ENCODE measurements at regions not wholly inside any gene's neighbourhood (a gene's known extent, or its start where the extent isn't known, plus 50 kb on each side); places are given as distances from the start of the nearest gene placed in this dataset.

GRCh38 chr7:40996233-40996677 lies 706.6 kb downstream of the INHBA start:
- Mint-ChIP-seq H3K36me3 (ENCODE audit: low read depth) (no peaks in the 10 kb centered on the region), H3K27me3 (ENCODE audit: low read depth) (no peaks in the 10 kb centered on the region), H3K9me3 (no peaks in the 10 kb centered on the region), H3K4me1 (ENCODE audit: low read depth) (no peaks in the 10 kb centered on the region), H3K4me3 (no peak overlapping the region), H3K27ac (no peak overlapping the region)
- DNase-seq (ENCODE audit: low spot score), result no peak

GRCh38 chr7:40990841-40991240 lies 712.0 kb downstream of the INHBA start:
- Mint-ChIP-seq H3K27ac (no peak overlapping the region), H3K9me3 (no peaks in the 10 kb centered on the region), H3K36me3 (ENCODE audit: low read depth) (no peaks in the 10 kb centered on the region), H3K4me3 (no peak overlapping the region), H3K27me3 (ENCODE audit: low read depth) (no peaks in the 10 kb centered on the region), H3K4me1 (ENCODE audit: low read depth) (no peaks in the 10 kb centered on the region)
- no peak for DNase-seq (ENCODE audit: low spot score)

- no peaks in the 10 kb centered on the region for H3K27me3 Mint-ChIP-seq (ENCODE audit: low read depth)
- no peak overlapping the region for H3K4me3 Mint-ChIP-seq
- H3K4me1 Mint-ChIP-seq (ENCODE audit: low read depth), result no peaks in the 10 kb centered on the region
- no peak overlapping the region for H3K27ac Mint-ChIP-seq
- no peak for DNase-seq (ENCODE audit: low spot score)
- no peaks in the 10 kb centered on the region for H3K9me3 Mint-ChIP-seq
- no peaks in the 10 kb centered on the region for H3K36me3 Mint-ChIP-seq (ENCODE audit: low read depth)
Observed at GRCh38 chr7:40987571-40987970, 715.3 kb downstream of the INHBA start.

- Mint-ChIP-seq H3K27ac (no peak overlapping the region), H3K4me3 (no peak overlapping the region), H3K36me3 (ENCODE audit: low read depth) (no peaks in the 10 kb centered on the region), H3K4me1 (ENCODE audit: low read depth) (no peaks in the 10 kb centered on the region), H3K27me3 (ENCODE audit: low read depth) (no peaks in the 10 kb centered on the region), H3K9me3 (no peaks in the 10 kb centered on the region)
- no peak for DNase-seq (ENCODE audit: low spot score)
Observed at GRCh38 chr7:40986351-40986873, 716.5 kb downstream of the INHBA start.

GRCh38 chr7:40983111-40983510 lies 719.8 kb downstream of the INHBA start:
- DNase-seq (ENCODE audit: low spot score), result no peak
- no peaks in the 10 kb centered on the region for H3K36me3 Mint-ChIP-seq (ENCODE audit: low read depth)
- no peak overlapping the region for H3K4me3 Mint-ChIP-seq
- H3K27ac Mint-ChIP-seq, result no peak overlapping the region
- no peaks in the 10 kb centered on the region for H3K27me3 Mint-ChIP-seq (ENCODE audit: low read depth)
- no peaks in the 10 kb centered on the region for H3K9me3 Mint-ChIP-seq
- no peaks in the 10 kb centered on the region for H3K4me1 Mint-ChIP-seq (ENCODE audit: low read depth)

GRCh38 chr7:40979296-40979695 lies 723.6 kb downstream of the INHBA start:
- no peaks in the 10 kb centered on the region for H3K27me3 Mint-ChIP-seq (ENCODE audit: low read depth)
- no peaks in the 10 kb centered on the region for H3K36me3 Mint-ChIP-seq (ENCODE audit: low read depth)
- no peaks in the 10 kb centered on the region for H3K9me3 Mint-ChIP-seq
- no peak for DNase-seq (ENCODE audit: low spot score)
- H3K4me3 Mint-ChIP-seq, result no peak overlapping the region
- no peak overlapping the region for H3K27ac Mint-ChIP-seq
- H3K4me1 Mint-ChIP-seq (ENCODE audit: low read depth), result no peaks in the 10 kb centered on the region

- no peaks in the 10 kb centered on the region for H3K36me3 Mint-ChIP-seq (ENCODE audit: low read depth)
- no peaks in the 10 kb centered on the region for H3K27me3 Mint-ChIP-seq (ENCODE audit: low read depth)
- DNase-seq (ENCODE audit: low spot score), result no peak
- H3K4me1 Mint-ChIP-seq (ENCODE audit: low read depth), result no peaks in the 10 kb centered on the region
- H3K4me3 Mint-ChIP-seq, result no peak overlapping the region
- no peak overlapping the region for H3K27ac Mint-ChIP-seq
- H3K9me3 Mint-ChIP-seq, result no peaks in the 10 kb centered on the region
Observed at GRCh38 chr7:40978047-40978446, 724.8 kb downstream of the INHBA start.

GRCh38 chr7:40977533-40977932 lies 725.4 kb downstream of the INHBA start:
- no peaks in the 10 kb centered on the region for H3K9me3 Mint-ChIP-seq
- DNase-seq (ENCODE audit: low spot score), result no peak
- H3K36me3 Mint-ChIP-seq (ENCODE audit: low read depth), result no peaks in the 10 kb centered on the region
- no peak overlapping the region for H3K4me3 Mint-ChIP-seq
- no peaks in the 10 kb centered on the region for H3K27me3 Mint-ChIP-seq (ENCODE audit: low read depth)
- no peak overlapping the region for H3K27ac Mint-ChIP-seq
- no peaks in the 10 kb centered on the region for H3K4me1 Mint-ChIP-seq (ENCODE audit: low read depth)

- Mint-ChIP-seq H3K27ac (no peak overlapping the region), H3K4me3 (no peak overlapping the region), H3K9me3 (no peaks in the 10 kb centered on the region)
Observed at GRCh38 chr7:40972426-40972825, 730.5 kb downstream of the INHBA start.

GRCh38 chr7:40969641-40970040 lies 733.2 kb downstream of the INHBA start:
- no peak overlapping the region for H3K27ac Mint-ChIP-seq
- H3K36me3 Mint-ChIP-seq (ENCODE audit: low read depth), result no peaks in the 10 kb centered on the region
- no peaks in the 10 kb centered on the region for H3K4me1 Mint-ChIP-seq (ENCODE audit: low read depth)
- H3K4me3 Mint-ChIP-seq, result no peak overlapping the region
- no peaks in the 10 kb centered on the region for H3K27me3 Mint-ChIP-seq (ENCODE audit: low read depth)
- no peaks in the 10 kb centered on the region for H3K9me3 Mint-ChIP-seq
- no peak for DNase-seq (ENCODE audit: low spot score)

More at GRCh38 chr7:40972426-40972825, 730.5 kb downstream of the INHBA start:
- no peaks in the 10 kb centered on the region for H3K36me3 Mint-ChIP-seq (ENCODE audit: low read depth)
- H3K27me3 Mint-ChIP-seq (ENCODE audit: low read depth), result no peaks in the 10 kb centered on the region
- no peak for DNase-seq (ENCODE audit: low spot score)
- no peaks in the 10 kb centered on the region for H3K4me1 Mint-ChIP-seq (ENCODE audit: low read depth)

- no peaks in the 10 kb centered on the region for H3K27me3 Mint-ChIP-seq (ENCODE audit: low read depth)
- no peaks in the 10 kb centered on the region for H3K9me3 Mint-ChIP-seq
- H3K4me3 Mint-ChIP-seq, result no peak overlapping the region
- no peak for DNase-seq (ENCODE audit: low spot score)
- no peaks in the 10 kb centered on the region for H3K4me1 Mint-ChIP-seq (ENCODE audit: low read depth)
- H3K36me3 Mint-ChIP-seq (ENCODE audit: low read depth), result no peaks in the 10 kb centered on the region
- no peak overlapping the region for H3K27ac Mint-ChIP-seq
Observed at GRCh38 chr7:40966693-40967092, 736.2 kb downstream of the INHBA start.

GRCh38 chr7:40965774-40966173 lies 737.1 kb downstream of the INHBA start:
- Mint-ChIP-seq H3K27ac (no peak overlapping the region), H3K27me3 (ENCODE audit: low read depth) (no peaks in the 10 kb centered on the region), H3K4me3 (no peak overlapping the region), H3K9me3 (no peaks in the 10 kb centered on the region), H3K4me1 (ENCODE audit: low read depth) (no peaks in the 10 kb centered on the region), H3K36me3 (ENCODE audit: low read depth) (no peaks in the 10 kb centered on the region)
- no peak for DNase-seq (ENCODE audit: low spot score)

GRCh38 chr7:40965016-40965415 lies 737.9 kb downstream of the INHBA start:
- no peaks in the 10 kb centered on the region for H3K9me3 Mint-ChIP-seq
- H3K4me1 Mint-ChIP-seq (ENCODE audit: low read depth), result no peaks in the 10 kb centered on the region
- no peaks in the 10 kb centered on the region for H3K27me3 Mint-ChIP-seq (ENCODE audit: low read depth)
- H3K4me3 Mint-ChIP-seq, result no peak overlapping the region
- no peak for DNase-seq (ENCODE audit: low spot score)
- no peaks in the 10 kb centered on the region for H3K36me3 Mint-ChIP-seq (ENCODE audit: low read depth)
- no peak overlapping the region for H3K27ac Mint-ChIP-seq

GRCh38 chr7:40964610-40965009 lies 738.3 kb downstream of the INHBA start:
- H3K27ac Mint-ChIP-seq, result no peak overlapping the region
- no peaks in the 10 kb centered on the region for H3K9me3 Mint-ChIP-seq

GRCh38 chr7:40959955-40960354 lies 742.9 kb downstream of the INHBA start:
- DNase-seq (ENCODE audit: low spot score), result no peak
- H3K9me3 Mint-ChIP-seq, result peaks cover 7% of the 10 kb centered on the region
- no peak overlapping the region for H3K27ac Mint-ChIP-seq
- H3K4me3 Mint-ChIP-seq, result no peak overlapping the region
- H3K36me3 Mint-ChIP-seq (ENCODE audit: low read depth), result no peaks in the 10 kb centered on the region
- no peaks in the 10 kb centered on the region for H3K4me1 Mint-ChIP-seq (ENCODE audit: low read depth)
- H3K27me3 Mint-ChIP-seq (ENCODE audit: low read depth), result no peaks in the 10 kb centered on the region

More at GRCh38 chr7:40964610-40965009, 738.3 kb downstream of the INHBA start:
- no peak overlapping the region for H3K4me3 Mint-ChIP-seq
- H3K36me3 Mint-ChIP-seq (ENCODE audit: low read depth), result no peaks in the 10 kb centered on the region
- DNase-seq (ENCODE audit: low spot score), result no peak
- H3K27me3 Mint-ChIP-seq (ENCODE audit: low read depth), result no peaks in the 10 kb centered on the region
- H3K4me1 Mint-ChIP-seq (ENCODE audit: low read depth), result no peaks in the 10 kb centered on the region
